Activated T-cell treated with anti-CD3 and anti-CD28 coated beads, Interleukin-2, amount 50 U/mL, for 72 hours (primary cell): ENCODE measurements at regions not wholly inside any gene's neighbourhood (a gene's known extent, or its start where the extent isn't known, plus 50 kb on each side); places are given as distances from the start of the nearest gene placed in this dataset.
"Not testable (repeated sequence)": the region's sequence is repeated elsewhere in the genome, so short reads cannot be mapped to it uniquely, and the experiment has no call there.

Experiments
- ATAC-seq, 2 donors: fragments of 150-1000 bp; cut with Tn5 transposase; replicated peaks in 1 of 2; 2 replicates each; pipeline ENCODE4 v1.10.0; 2021; ENCODE audit warnings: moderate library complexity in 2 of 2, mild to moderate bottlenecking in 1 of 2
- DNase-seq, 2 donors: peaks; one replicate each; pipeline ENCODE4 v3.0.0; 2021 to 2022; ENCODE audit warnings: mixed read lengths in 1 of 2
- H3K27ac Mint-ChIP-seq: one replicate; pipeline ENCODE4 v1.8.0; 2022; ENCODE audit warnings: mild to moderate bottlenecking, moderate library complexity, mixed read lengths
- H3K27me3 Mint-ChIP-seq: one replicate; pipeline ENCODE4 v1.8.0; 2022; ENCODE audit warnings: low read depth, mixed read lengths
- H3K36me3 Mint-ChIP-seq, 2 donors: one replicate each; pipeline ENCODE4 v1.8.0; 2022; ENCODE audit warnings: mixed read lengths in 2 of 2, mild to moderate bottlenecking in 1 of 2; ENCODE audit not compliant: insufficient read depth in 2 of 2
- H3K4me1 Mint-ChIP-seq: one replicate; pipeline ENCODE4 v1.8.0; 2022; ENCODE audit warnings: low read depth, mixed read lengths
- H3K4me3 Mint-ChIP-seq, 2 donors: one replicate each; pipeline ENCODE4 v1.8.0; 2022; ENCODE audit warnings: mild to moderate bottlenecking in 2 of 2, mixed read lengths in 2 of 2, moderate library complexity in 2 of 2
- H3K9me3 Mint-ChIP-seq, 2 donors: one replicate each; pipeline ENCODE4 v1.8.0; 2022; ENCODE audit warnings: mixed read lengths in 2 of 2

- ATAC-seq = not testable (repeated sequence)
Observed at GRCh38 chr10:48102410-48103146, 103.0 kb upstream of the FAM25C start.

GRCh38 chr10:48098854-48099253, 99.3 kb upstream of the FAM25C start:
- not testable (repeated sequence) for H3K27me3 Mint-ChIP-seq, H3K36me3 Mint-ChIP-seq, ATAC-seq, H3K4me3 Mint-ChIP-seq, DNase-seq, H3K27ac Mint-ChIP-seq, H3K4me1 Mint-ChIP-seq, H3K9me3 Mint-ChIP-seq

More at GRCh38 chr10:48102410-48103146, 103.0 kb upstream of the FAM25C start:
- H3K4me3 Mint-ChIP-seq, DNase-seq, H3K4me1 Mint-ChIP-seq, H3K36me3 Mint-ChIP-seq, H3K27ac Mint-ChIP-seq, H3K9me3 Mint-ChIP-seq, H3K27me3 Mint-ChIP-seq: not testable (repeated sequence)

- not testable (repeated sequence) for H3K27ac Mint-ChIP-seq, H3K9me3 Mint-ChIP-seq, DNase-seq, ATAC-seq, H3K27me3 Mint-ChIP-seq, H3K4me3 Mint-ChIP-seq, H3K4me1 Mint-ChIP-seq, H3K36me3 Mint-ChIP-seq
Observed at GRCh38 chr10:48090706-48091105, 91.1 kb upstream of the FAM25C start.

- H3K4me3 Mint-ChIP-seq, ATAC-seq, H3K4me1 Mint-ChIP-seq, H3K27me3 Mint-ChIP-seq, H3K9me3 Mint-ChIP-seq, H3K27ac Mint-ChIP-seq, H3K36me3 Mint-ChIP-seq, DNase-seq: not testable (repeated sequence)
Observed at GRCh38 chr10:48088087-48088486, 88.5 kb upstream of the FAM25C start.

GRCh38 chr10:48084446-48084845, 84.9 kb upstream of the FAM25C start:
- not testable (repeated sequence) for H3K4me1 Mint-ChIP-seq, H3K9me3 Mint-ChIP-seq, H3K27ac Mint-ChIP-seq, ATAC-seq, H3K36me3 Mint-ChIP-seq, H3K27me3 Mint-ChIP-seq, DNase-seq, H3K4me3 Mint-ChIP-seq

- H3K36me3 Mint-ChIP-seq, H3K27ac Mint-ChIP-seq, H3K4me1 Mint-ChIP-seq, H3K9me3 Mint-ChIP-seq, H3K4me3 Mint-ChIP-seq, H3K27me3 Mint-ChIP-seq, DNase-seq, ATAC-seq: not testable (repeated sequence)
Observed at GRCh38 chr10:48071228-48071627, 71.6 kb upstream of the FAM25C start.

- not testable (repeated sequence) for DNase-seq, H3K27ac Mint-ChIP-seq, H3K27me3 Mint-ChIP-seq, H3K4me1 Mint-ChIP-seq, H3K36me3 Mint-ChIP-seq, H3K9me3 Mint-ChIP-seq, H3K4me3 Mint-ChIP-seq
- ATAC-seq = peak; percentile 95 to 96
Observed at GRCh38 chr10:48063944-48064625, 64.5 kb upstream of the FAM25C start.

- DNase-seq, H3K27ac Mint-ChIP-seq, H3K27me3 Mint-ChIP-seq, H3K9me3 Mint-ChIP-seq, ATAC-seq, H3K4me3 Mint-ChIP-seq, H3K36me3 Mint-ChIP-seq, H3K4me1 Mint-ChIP-seq: not testable (repeated sequence)
Observed at GRCh38 chr10:48055395-48055794, 55.8 kb upstream of the FAM25C start.
